ENCODE measurements at regions not wholly inside any gene's neighbourhood (a gene's known extent, or its start where the extent isn't known, plus 50 kb on each side); places are given as distances from the start of the nearest gene placed in this dataset.
A peak's percentile ranks its signal among the peaks of the same experiment; 100 is the strongest.

DNA sequence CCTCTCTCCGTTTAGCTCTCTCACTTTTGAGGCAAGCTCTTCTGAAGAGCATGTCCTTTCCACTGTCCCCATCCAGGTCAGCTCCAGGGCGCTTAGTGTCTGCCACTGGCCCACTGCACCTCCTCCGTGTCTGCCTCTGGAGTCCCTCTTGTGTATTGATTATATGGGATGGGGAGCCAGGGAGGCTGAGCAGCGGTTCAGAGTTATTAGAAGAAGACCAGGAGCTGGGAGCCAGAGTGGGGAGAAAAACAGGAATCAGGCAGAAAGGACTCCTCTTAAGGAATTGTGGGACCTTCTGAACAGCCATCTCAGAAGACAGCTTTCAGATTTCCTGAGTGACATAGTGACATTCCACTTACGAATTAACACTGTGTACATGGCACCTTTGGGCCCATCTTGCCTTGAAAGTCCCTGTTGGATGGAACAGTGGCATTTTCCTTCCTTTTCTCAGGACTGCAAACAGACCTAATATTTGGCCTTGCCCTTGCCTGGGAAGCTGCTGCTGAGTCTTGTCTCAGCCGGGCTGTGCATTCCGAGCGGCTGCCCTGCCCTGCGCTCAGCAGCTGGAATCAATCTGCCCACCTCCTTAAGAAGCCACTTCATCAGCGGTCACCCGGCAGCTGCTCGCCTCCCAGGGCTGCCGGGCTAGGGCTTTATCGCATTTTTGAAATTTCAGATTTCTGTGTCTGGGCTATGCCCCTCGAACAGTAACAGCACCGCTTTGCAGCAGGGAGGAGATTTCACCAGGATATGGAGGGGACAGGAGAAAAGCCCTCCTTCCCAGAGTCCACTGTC is 81.1 kb upstream of the PRKG1 start:
- no peaks in the 10 kb centered on the region for H3K36me3 Mint-ChIP-seq (ENCODE audit: insufficient read depth in 1 of 3, low read depth in 3 of 3)
- Histone ChIP-seq H3K4me2 (ENCODE audit: insufficient read depth, insufficient read length, low read length) (peak overlapping the region; percentile 66), H4K5ac (ENCODE audit: insufficient read length, low read depth, low read length) (no peak overlapping the region), H2BK120ac (ENCODE audit: low read depth, low read length, poor library complexity, severe bottlenecking) (no peak overlapping the region), H3K4me1 (ENCODE audit: insufficient read depth, low read length) (peaks cover 2% of the 10 kb centered on the region; the same call in 1 of the 2 replicates), H2BK15ac (ENCODE audit: low read depth, low read length) (no peak overlapping the region), H2BK20ac (ENCODE audit: low read depth, low read length, poor library complexity, severe bottlenecking) (no peak overlapping the region), H4K91ac (ENCODE audit: insufficient read length, low read depth, low read length) (no peak overlapping the region), H3K27ac (ENCODE audit: insufficient read length, low read depth, low read length) (no peak overlapping the region), H2AK5ac (ENCODE audit: insufficient read length, low read length) (no peak overlapping the region), H3K23me2 (ENCODE audit: insufficient read length, low read depth, low read length, poor library complexity, severe bottlenecking) (peaks cover 17% of the 10 kb centered on the region), H4K20me1 (ENCODE audit: control insufficient read depth, insufficient read depth, insufficient read length) (no peaks in the 10 kb centered on the region), H3K14ac (ENCODE audit: insufficient read depth, low read length) (no peak overlapping the region), H2BK5ac (ENCODE audit: insufficient read length, low read length) (no peak overlapping the region), H3K79me2 (ENCODE audit: insufficient read depth, low read length) (no peaks in the 10 kb centered on the region), H3K23ac (ENCODE audit: insufficient read length, low read depth, low read length) (no peak overlapping the region), H2BK12ac (ENCODE audit: insufficient read length, low read depth, low read length) (no peak overlapping the region), H3K4ac (ENCODE audit: low read depth, low read length) (no peak overlapping the region), H4K8ac (replicated peaks; ENCODE audit: insufficient read length, low read depth, low read length) (no peak overlapping the region), H3K9ac (ENCODE audit: extremely low read depth, insufficient read length, low read length) (no peak overlapping the region), H3K18ac (ENCODE audit: insufficient read length, low read depth, low read length) (no peak overlapping the region), H3K56ac (ENCODE audit: insufficient read length, low read depth, low read length) (no peak overlapping the region), H2AFZ (ENCODE audit: low read length) (no peak overlapping the region), H3K27me3 (ENCODE audit: insufficient read depth, low read length) (peaks cover 18% of the 10 kb centered on the region; the same call in 1 of the 2 replicates), H3K9me3 (ENCODE audit: control insufficient read depth, low read depth, low read length) (no peaks in the 10 kb centered on the region), H3T11ph (ENCODE audit: low read length) (no peak overlapping the region), H3K79me1 (ENCODE audit: insufficient read depth, low read depth, low read length, poor library complexity, severe bottlenecking) (no peaks in the 10 kb centered on the region)
- peaks cover 53% of the 10 kb centered on the region for H3K27me3 Mint-ChIP-seq (ENCODE audit: low read depth)
- peak overlapping the region; percentile 10 to 84; a peak in 3 of 5 replicates for H3K4me3 Mint-ChIP-seq
- H3K4me1 Mint-ChIP-seq, result peaks cover 8 to 16% of the 10 kb centered on the region in 2 experiments
- H3K9me3 Mint-ChIP-seq, result no peaks in the 10 kb centered on the region
- DNase-seq, result peak; percentile 38
- H3K27ac Mint-ChIP-seq, result no peak overlapping the region
- WGBS (ENCODE audit: extremely low coverage, insufficient read length, low lambda C conversion rate), result no CpG with 5 or more reads among the region's 16 CpGs
- TF ChIP-seq, protein P1, sequence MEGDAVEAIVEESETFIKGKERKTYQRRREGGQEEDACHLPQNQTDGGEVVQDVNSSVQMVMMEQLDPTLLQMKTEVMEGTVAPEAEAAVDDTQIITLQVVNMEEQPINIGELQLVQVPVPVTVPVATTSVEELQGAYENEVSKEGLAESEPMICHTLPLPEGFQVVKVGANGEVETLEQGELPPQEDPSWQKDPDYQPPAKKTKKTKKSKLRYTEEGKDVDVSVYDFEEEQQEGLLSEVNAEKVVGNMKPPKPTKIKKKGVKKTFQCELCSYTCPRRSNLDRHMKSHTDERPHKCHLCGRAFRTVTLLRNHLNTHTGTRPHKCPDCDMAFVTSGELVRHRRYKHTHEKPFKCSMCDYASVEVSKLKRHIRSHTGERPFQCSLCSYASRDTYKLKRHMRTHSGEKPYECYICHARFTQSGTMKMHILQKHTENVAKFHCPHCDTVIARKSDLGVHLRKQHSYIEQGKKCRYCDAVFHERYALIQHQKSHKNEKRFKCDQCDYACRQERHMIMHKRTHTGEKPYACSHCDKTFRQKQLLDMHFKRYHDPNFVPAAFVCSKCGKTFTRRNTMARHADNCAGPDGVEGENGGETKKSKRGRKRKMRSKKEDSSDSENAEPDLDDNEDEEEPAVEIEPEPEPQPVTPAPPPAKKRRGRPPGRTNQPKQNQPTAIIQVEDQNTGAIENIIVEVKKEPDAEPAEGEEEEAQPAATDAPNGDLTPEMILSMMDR (conservative IDR thresholded peaks at IDR 0.05), result no peak

All from H9 (cell line).